ENCODE measurements at regions not wholly inside any gene's neighbourhood (a gene's known extent, or its start where the extent isn't known, plus 50 kb on each side); places are given as distances from the start of the nearest gene placed in this dataset.

GRCh38 chr1:234745844-234746797 lies 136.1 kb upstream of the IRF2BP2 start:
- DNase-seq (ENCODE audit: low read depth), result no peak

- DNase-seq (ENCODE audit: low read depth), result no peak
Measured at GRCh38 chr1:234745276-234745675, 135.3 kb upstream of the IRF2BP2 start.

GRCh38 chr1:234743791-234744611 lies 134.0 kb upstream of the IRF2BP2 start:
- peak; percentile 14 for DNase-seq (ENCODE audit: low read depth)

- no peak for DNase-seq (ENCODE audit: low read depth)
Measured at GRCh38 chr1:234742622-234743021, 132.6 kb upstream of the IRF2BP2 start.

GRCh38 chr1:234737967-234738314 lies 128.0 kb upstream of the IRF2BP2 start:
- no peak for DNase-seq (ENCODE audit: low read depth)

- no peak for DNase-seq (ENCODE audit: low read depth)
Measured at GRCh38 chr1:234735916-234736315, 125.9 kb upstream of the IRF2BP2 start.

GRCh38 chr1:234735476-234735875 lies 125.5 kb upstream of the IRF2BP2 start:
- DNase-seq (ENCODE audit: low read depth), result no peak

GRCh38 chr1:234734869-234735268 lies 124.9 kb upstream of the IRF2BP2 start:
- peak; percentile 30 for DNase-seq (ENCODE audit: low read depth)

GRCh38 chr1:234734412-234734835 lies 124.4 kb upstream of the IRF2BP2 start:
- DNase-seq (ENCODE audit: low read depth), result no peak

GRCh38 chr1:234733427-234733826 lies 123.4 kb upstream of the IRF2BP2 start:
- no peak for DNase-seq (ENCODE audit: low read depth)

- no peak for DNase-seq (ENCODE audit: low read depth)
Measured at GRCh38 chr1:234732671-234733390, 122.9 kb upstream of the IRF2BP2 start.

GRCh38 chr1:234732260-234732659 lies 122.3 kb upstream of the IRF2BP2 start:
- DNase-seq (ENCODE audit: low read depth), result no peak

- no peak for DNase-seq (ENCODE audit: low read depth)
Measured at GRCh38 chr1:234731569-234732085, 121.6 kb upstream of the IRF2BP2 start.

- DNase-seq (ENCODE audit: low read depth), result peak; percentile 39
Measured at GRCh38 chr1:234730770-234731568, 121.0 kb upstream of the IRF2BP2 start.

- no peak for DNase-seq (ENCODE audit: low read depth)
Measured at GRCh38 chr1:234730475-234730769, 120.4 kb upstream of the IRF2BP2 start.

GRCh38 chr1:234729561-234730474 lies 119.8 kb upstream of the IRF2BP2 start:
- no peak for DNase-seq (ENCODE audit: low read depth)

- DNase-seq (ENCODE audit: low read depth), result no peak
Measured at GRCh38 chr1:234728740-234729139, 118.8 kb upstream of the IRF2BP2 start.

- no peak for DNase-seq (ENCODE audit: low read depth)
Measured at GRCh38 chr1:234727018-234727940, 117.3 kb upstream of the IRF2BP2 start.
